Endothelial cell of umbilical vein (primary cell): ENCODE measurements at regions not wholly inside any gene's neighbourhood (a gene's known extent, or its start where the extent isn't known, plus 50 kb on each side); places are given as distances from the start of the nearest gene placed in this dataset.

Experiments used
- BruUV-seq: library from RNA; stranded (reverse); fragments of 400-500 nt; replicated peaks from 2 replicates; lab custom pipeline; 2021; lab: Mats Ljungman, UMichigan
- CTCF ChIA-PET: fragments of 300-600, 350-600 bp; sonication (Branson Sonifier 250); formaldehyde crosslinking; loops from one replicate; lab custom pipeline; 2021; ENCODE audit warnings: antibody characterized with exemption, inconsistent platforms; lab: Charles Lee
- POLR2A ChIA-PET: fragments of 300-600, 350-600 bp; sonication (Branson Sonifier 250); formaldehyde crosslinking; loops from one replicate; lab custom pipeline; 2021; ENCODE audit warnings: antibody characterized with exemption, inconsistent platforms; lab: Charles Lee
- DNase-seq: peaks from one replicate; pipeline ENCODE4 v3.0.0-alpha.2; 2011; ENCODE audit warnings: low read depth, low spot score
- FAIRE-seq: peaks from 2 replicates; lab custom pipeline; 2011; peaks lifted over from hg19 to GRCh38; lab: Jason Lieb, UNC
- H2AFZ ChIP-seq: 2 replicates; pipeline ENCODE4 v1.6.0; 2012; ENCODE audit warnings: low read depth, low read length, control low read depth, inconsistent platforms
- H3K27ac ChIP-seq: 2 replicates; pipeline ENCODE4 v1.5.1; 2011; ENCODE audit warnings: low read depth, mild to moderate bottlenecking, control low read depth, low read length, moderate library complexity; ENCODE audit not compliant: insufficient read depth
- H3K27me3 ChIP-seq, 2 experiments: 2 replicates each; pipeline versions ENCODE4 v1.6.0 to v1.6.1; 2011; ENCODE audit warnings: low read length in 2 of 2, mixed read lengths in 1 of 2; ENCODE audit not compliant: control insufficient read depth in 2 of 2, insufficient read depth in 2 of 2
- H3K36me3 ChIP-seq, 2 experiments: 2 replicates in 1 of 2; 3 replicates in 1 of 2; pipeline ENCODE4 v1.5.1; 2011; ENCODE audit warnings: low read length in 2 of 2, mild to moderate bottlenecking in 1 of 2, moderate library complexity in 1 of 2; ENCODE audit not compliant: control insufficient read depth in 2 of 2, insufficient read depth in 2 of 2; ENCODE audit errors: extremely low read depth in 1 of 2
- H3K4me1 ChIP-seq: 3 replicates; pipeline ENCODE4 v1.5.1; 2011; ENCODE audit warnings: mild to moderate bottlenecking, low read length; ENCODE audit not compliant: control insufficient read depth, insufficient read depth; ENCODE audit errors: extremely low read depth
- H3K4me2 ChIP-seq: 2 replicates; pipeline ENCODE4 v1.6.1; 2011; ENCODE audit warnings: low read length, control low read depth, mixed read lengths; ENCODE audit not compliant: insufficient read depth
- H3K4me3 ChIP-seq, 3 experiments: fragments of 200-600 bp in 1 of 3; sonication (generic), shearing (Covaris generic) in 1 of 3; replicated peaks in 1 of 3; 2 replicates each; pipeline ENCODE4 v1.5.1; 2011 to 2016; ENCODE audit warnings: control low read depth in 3 of 3, low read length in 3 of 3, mild to moderate bottlenecking in 2 of 3, inconsistent platforms in 1 of 3, low read depth in 1 of 3, moderate library complexity in 1 of 3; ENCODE audit not compliant: insufficient read depth in 1 of 3
- H3K79me2 ChIP-seq: 2 replicates; pipeline ENCODE4 v1.6.0; 2012; ENCODE audit warnings: low read length, inconsistent platforms; ENCODE audit not compliant: control insufficient read depth, insufficient read depth
- H3K9ac ChIP-seq: replicated peaks from 2 replicates; pipeline ENCODE3; 2011; ENCODE audit warnings: low read length, control low read depth; ENCODE audit not compliant: insufficient read depth; ENCODE audit errors: extremely low read depth
- H3K9me1 ChIP-seq: replicated peaks from 3 replicates; pipeline ENCODE4 v1.6.0; 2011; ENCODE audit warnings: mild to moderate bottlenecking, low read length; ENCODE audit not compliant: control insufficient read depth, insufficient read depth; ENCODE audit errors: extremely low read depth
- H3K9me3 ChIP-seq: replicated peaks from 2 replicates; pipeline ENCODE4 v1.5.1; 2012; ENCODE audit warnings: low read length, inconsistent platforms; ENCODE audit not compliant: control insufficient read depth, insufficient read depth
- H4K20me1 ChIP-seq: replicated peaks from 2 replicates; pipeline ENCODE3; 2011; ENCODE audit warnings: mild to moderate bottlenecking, low read length; ENCODE audit not compliant: control insufficient read depth, insufficient read depth; ENCODE audit errors: extremely low read depth
- EZH2 ChIP-seq: IDR thresholded peaks from 2 replicates; pipeline ENCODE4 v1.6.1; 2012; ENCODE audit warnings: borderline replicate concordance, low read depth, mild to moderate bottlenecking, moderate library complexity, low read length, inconsistent platforms; ENCODE audit not compliant: severe bottlenecking
- FOS ChIP-seq: IDR thresholded peaks from 2 replicates; pipeline ENCODE4 v1.6.1; 2011; ENCODE audit warnings: mild to moderate bottlenecking, low read length, moderate library complexity, borderline replicate concordance; ENCODE audit not compliant: insufficient read depth
- GATA2 ChIP-seq: IDR thresholded peaks from 2 replicates; pipeline ENCODE4 v1.7.0; 2011; ENCODE audit warnings: low read depth, mild to moderate bottlenecking, moderate library complexity, mixed read lengths, low read length; ENCODE audit not compliant: insufficient read length, insufficient read depth
- JUN ChIP-seq: IDR thresholded peaks from 2 replicates; pipeline ENCODE4 v1.6.1; 2011; ENCODE audit warnings: borderline replicate concordance, low read depth; ENCODE audit not compliant: insufficient read length, insufficient read depth
- MYC ChIP-seq: IDR thresholded peaks from one replicate; pipeline ENCODE4 v1.6.1; 2011; ENCODE audit warnings: mild to moderate bottlenecking, low read depth, low read length
- POLR2A ChIP-seq: IDR thresholded peaks from 2 replicates; pipeline ENCODE4 v1.6.1; 2012; ENCODE audit warnings: low read depth, mild to moderate bottlenecking, control low read depth, low read length
- POLR2AphosphoS5 ChIP-seq: IDR thresholded peaks from 2 replicates; pipeline ENCODE4 v1.6.1; 2012; ENCODE audit warnings: low read depth, mild to moderate bottlenecking, control low read depth, low read length, moderate library complexity; ENCODE audit not compliant: insufficient read depth
- dilution Hi-C: fragments of 300-500 bp; cut with MboI; formaldehyde crosslinking; loops from one replicate; pipeline ENCODE4 v1.15.0; 2019; ENCODE audit warnings: low sequenced_read_pairs; ENCODE audit not compliant: extremely low pct_ligation_motif_present
- intact Hi-C: fragments of 100-400 bp; cut with micrococcal nuclease; formaldehyde crosslinking; loops from one replicate; pipeline ENCODE4 v1.10.0; 2022
- TF ChIP-seq, protein P1 (sequence below), 2 donors: IDR thresholded peaks; 1 replicate in 1 of 2; 2 replicates in 1 of 2; pipeline ENCODE4 v1.5.1; 2011; ENCODE audit warnings: low read length in 2 of 2, mild to moderate bottlenecking in 2 of 2, moderate library complexity in 2 of 2, control low read depth in 1 of 2, inconsistent platforms in 1 of 2, low read depth in 1 of 2; ENCODE audit not compliant: insufficient read depth in 1 of 2; ENCODE audit errors: extremely low read depth in 1 of 2
- TF ChIP-seq, protein P2 (sequence below): IDR thresholded peaks from 2 replicates; pipeline ENCODE4 v1.6.1; 2011; ENCODE audit not compliant: insufficient read depth, insufficient read length

DNA sequence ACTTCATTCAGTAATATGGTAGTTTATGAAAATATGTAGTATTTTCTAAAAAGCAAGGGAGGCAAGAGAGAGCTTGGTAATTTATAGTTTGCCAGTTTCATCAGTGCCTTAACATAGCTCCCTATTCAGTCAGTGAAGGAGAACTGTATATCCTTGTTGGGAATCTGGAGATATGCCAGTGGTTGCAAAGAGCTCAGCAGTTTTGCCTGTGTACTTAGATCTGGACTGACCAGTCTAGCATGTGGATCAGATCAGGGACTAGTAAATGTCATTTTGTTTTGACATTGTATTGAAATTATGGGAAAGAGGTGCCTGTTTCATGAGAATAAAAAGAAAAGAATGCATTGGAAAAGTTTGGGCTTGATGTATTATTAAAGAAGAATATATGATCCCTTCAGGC, 88.6 kb downstream of the ZIC3 start:
- no peak for FAIRE-seq
- CTCF ChIA-PET, result no interaction called here
- H3K4me3 ChIP-seq, result no peak overlapping the region
- H3K4me2 ChIP-seq, result no peak overlapping the region
- no peaks in the 10 kb centered on the region for H3K4me1 ChIP-seq
- TF ChIP-seq GATA2 (no peak), POLR2AphosphoS5 (no peak), JUN (no peak), EZH2 (no peak), FOS (no peak), POLR2A (no peak), MYC (no peak)
- TF ChIP-seq, protein P1, sequence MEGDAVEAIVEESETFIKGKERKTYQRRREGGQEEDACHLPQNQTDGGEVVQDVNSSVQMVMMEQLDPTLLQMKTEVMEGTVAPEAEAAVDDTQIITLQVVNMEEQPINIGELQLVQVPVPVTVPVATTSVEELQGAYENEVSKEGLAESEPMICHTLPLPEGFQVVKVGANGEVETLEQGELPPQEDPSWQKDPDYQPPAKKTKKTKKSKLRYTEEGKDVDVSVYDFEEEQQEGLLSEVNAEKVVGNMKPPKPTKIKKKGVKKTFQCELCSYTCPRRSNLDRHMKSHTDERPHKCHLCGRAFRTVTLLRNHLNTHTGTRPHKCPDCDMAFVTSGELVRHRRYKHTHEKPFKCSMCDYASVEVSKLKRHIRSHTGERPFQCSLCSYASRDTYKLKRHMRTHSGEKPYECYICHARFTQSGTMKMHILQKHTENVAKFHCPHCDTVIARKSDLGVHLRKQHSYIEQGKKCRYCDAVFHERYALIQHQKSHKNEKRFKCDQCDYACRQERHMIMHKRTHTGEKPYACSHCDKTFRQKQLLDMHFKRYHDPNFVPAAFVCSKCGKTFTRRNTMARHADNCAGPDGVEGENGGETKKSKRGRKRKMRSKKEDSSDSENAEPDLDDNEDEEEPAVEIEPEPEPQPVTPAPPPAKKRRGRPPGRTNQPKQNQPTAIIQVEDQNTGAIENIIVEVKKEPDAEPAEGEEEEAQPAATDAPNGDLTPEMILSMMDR (IDR thresholded peaks at IDR 0.05; ENCODE audit: extremely low read depth in 1 of 2, insufficient read depth in 1 of 2, low read depth in 1 of 2, low read length in 2 of 2), result no peak
- TF ChIP-seq, protein P2, sequence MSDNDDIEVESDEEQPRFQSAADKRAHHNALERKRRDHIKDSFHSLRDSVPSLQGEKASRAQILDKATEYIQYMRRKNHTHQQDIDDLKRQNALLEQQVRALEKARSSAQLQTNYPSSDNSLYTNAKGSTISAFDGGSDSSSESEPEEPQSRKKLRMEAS, result no peak
- no peak overlapping the region for H2AFZ ChIP-seq
- H3K27me3 ChIP-seq, result no peaks in the 10 kb centered on the region
- no TSS peak for BruUV-seq
- dilution Hi-C loops, result no loop called here
- intact Hi-C loops, result no loop called here
- no peaks in the 10 kb centered on the region for H3K79me2 ChIP-seq
- no peak overlapping the region for H3K9ac ChIP-seq
- no peak overlapping the region for H3K27ac ChIP-seq
- no peak for DNase-seq
- H3K9me1 ChIP-seq, result no peaks in the 10 kb centered on the region
- H3K9me3 ChIP-seq, result no peaks in the 10 kb centered on the region
- POLR2A ChIA-PET, result no interaction called here
- H4K20me1 ChIP-seq, result no peaks in the 10 kb centered on the region
- H3K36me3 ChIP-seq, result no peaks in the 10 kb centered on the region
